Activated CD4-positive, alpha-beta memory T cell treated with anti-CD3 and anti-CD28 coated beads for 36 hours (primary cell): ENCODE measurements at regions not wholly inside any gene's neighbourhood (a gene's known extent, or its start where the extent isn't known, plus 50 kb on each side); places are given as distances from the start of the nearest gene placed in this dataset.

Source experiments
- CTCF ChIA-PET: fragments of 350-600 bp; sonication (Branson Sonifier 250); formaldehyde crosslinking; loops from one replicate; lab custom pipeline; 2021; ENCODE audit warnings: antibody characterized with exemption, inconsistent platforms; lab: Charles Lee
- POLR2A ChIA-PET: fragments of 350-600 bp; sonication (Branson Sonifier 250); formaldehyde crosslinking; loops from one replicate; lab custom pipeline; 2021; ENCODE audit warnings: antibody characterized with exemption; lab: Charles Lee
- DNase-seq: peaks from one replicate; pipeline ENCODE4 v3.0.0-alpha.2; 2020
- H3K27ac Mint-ChIP-seq: one replicate; pipeline ENCODE4 v1.8.0; 2021; ENCODE audit warnings: mixed read lengths
- H3K27me3 Mint-ChIP-seq: one replicate; pipeline ENCODE4 v1.8.0; 2021; ENCODE audit warnings: mixed read lengths
- H3K36me3 Mint-ChIP-seq: one replicate; pipeline ENCODE4 v1.8.0; 2021; ENCODE audit warnings: mixed read lengths
- H3K4me1 Mint-ChIP-seq: one replicate; pipeline ENCODE4 v1.8.0; 2021; ENCODE audit warnings: low read depth, mixed read lengths
- H3K4me3 Mint-ChIP-seq: one replicate; pipeline ENCODE4 v1.8.0; 2021; ENCODE audit warnings: mild to moderate bottlenecking, mixed read lengths
- H3K9me3 Mint-ChIP-seq: one replicate; pipeline ENCODE4 v1.8.0; 2021; ENCODE audit warnings: mixed read lengths
- intact Hi-C: fragments of 100-400 bp; cut with micrococcal nuclease; formaldehyde crosslinking; loops from one replicate; pipeline ENCODE4 v1.15.1; 2023

DNA sequence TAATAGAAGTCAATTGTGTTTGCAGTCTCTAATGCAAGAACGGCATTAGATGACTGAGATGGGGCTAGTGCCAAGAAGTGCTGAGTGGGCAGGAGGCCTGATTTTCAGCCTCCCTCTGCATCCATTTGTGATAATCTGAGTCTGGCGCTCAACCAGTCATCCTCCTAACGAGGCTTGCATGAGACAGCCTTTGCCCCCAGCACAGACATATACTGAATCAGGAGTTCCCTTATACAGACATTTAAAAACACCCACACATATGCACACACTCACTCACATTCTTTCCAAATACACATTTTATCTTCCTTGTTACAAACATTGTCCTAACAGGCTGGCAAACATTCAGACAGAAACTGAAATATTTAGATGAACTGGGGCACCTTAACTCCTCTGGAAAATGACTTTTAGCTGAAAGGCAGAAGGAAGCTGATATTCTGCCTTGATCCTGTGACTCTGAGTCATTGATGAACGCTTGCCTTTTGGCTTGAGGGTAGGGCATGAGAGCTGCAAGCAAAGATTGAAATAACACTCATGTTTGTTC lies 562.3 kb downstream of the DHX35 start:
- no peak overlapping the region for H3K27ac Mint-ChIP-seq
- H3K36me3 Mint-ChIP-seq: no peaks in the 10 kb centered on the region
- POLR2A ChIA-PET: no interaction called here
- H3K27me3 Mint-ChIP-seq: no peaks in the 10 kb centered on the region
- H3K9me3 Mint-ChIP-seq: no peaks in the 10 kb centered on the region
- no peak for DNase-seq
- H3K4me1 Mint-ChIP-seq: no peaks in the 10 kb centered on the region
- intact Hi-C loops: no loop called here
- CTCF ChIA-PET: no interaction called here
- H3K4me3 Mint-ChIP-seq: no peak overlapping the region

DNA sequence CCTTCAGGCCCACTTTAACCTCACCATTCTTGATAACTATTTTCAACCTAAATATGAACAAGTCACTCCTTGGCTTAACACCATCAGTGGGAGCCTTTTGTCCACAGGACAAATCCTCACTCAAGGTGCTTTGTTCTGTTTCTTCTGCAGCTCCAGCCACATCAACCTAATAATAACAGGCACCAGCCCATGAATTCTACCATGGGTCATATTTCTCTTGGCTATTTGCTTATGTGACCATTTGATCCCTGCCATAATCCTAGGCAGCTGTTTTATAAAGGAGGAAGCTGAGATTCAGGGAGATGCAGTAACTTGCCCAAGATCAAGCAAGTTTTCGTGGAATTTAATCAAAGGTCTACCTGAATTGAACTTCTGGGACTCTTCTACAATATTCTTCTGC lies 561.3 kb downstream of the DHX35 start:
- Mint-ChIP-seq H3K36me3 (no peaks in the 10 kb centered on the region), H3K9me3 (no peaks in the 10 kb centered on the region), H3K4me1 (no peaks in the 10 kb centered on the region), H3K27ac (no peak overlapping the region), H3K27me3 (no peaks in the 10 kb centered on the region), H3K4me3 (no peak overlapping the region)
- DNase-seq: no peak
- CTCF ChIA-PET: no interaction called here
- POLR2A ChIA-PET: no interaction called here
- intact Hi-C loops: no loop called here

GRCh38 chr20:39518654-39519053 lies 556.5 kb downstream of the DHX35 start:
- ChIA-PET POLR2A (no interaction called here), CTCF (no interaction called here)
- Mint-ChIP-seq H3K27me3 (no peaks in the 10 kb centered on the region), H3K4me1 (no peaks in the 10 kb centered on the region), H3K9me3 (peaks cover 7% of the 10 kb centered on the region), H3K4me3 (no peak overlapping the region), H3K27ac (no peak overlapping the region), H3K36me3 (no peaks in the 10 kb centered on the region)
- DNase-seq: no peak
- intact Hi-C loops: no loop called here

DNA sequence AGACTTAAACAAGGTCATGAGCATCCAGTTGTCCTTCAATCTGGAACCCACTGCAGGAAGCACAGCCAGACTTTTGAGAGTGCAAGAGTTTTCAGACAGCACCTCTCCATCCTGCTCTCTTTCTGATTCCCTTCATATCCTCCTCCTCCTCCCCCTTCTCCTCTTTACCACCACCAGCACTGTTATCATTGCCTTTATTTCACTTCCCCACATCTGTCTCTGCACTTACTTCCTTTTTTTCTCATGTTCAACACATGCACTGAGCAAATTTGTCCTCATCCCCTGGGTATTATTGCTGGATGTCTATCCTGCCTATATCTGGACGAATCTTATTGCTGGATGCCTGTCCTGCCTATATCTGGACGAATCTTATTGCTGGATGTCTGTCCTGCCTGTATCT lies 554.8 kb downstream of the DHX35 start:
- intact Hi-C loops: no loop called here

GRCh38 chr20:39504710-39505094 lies 542.6 kb downstream of the DHX35 start:
- ChIA-PET POLR2A (interaction anchor here (0.6 kb wide), 1 partner anchor 10 kb away, joined by 5 read pairs; no protein-coding TSS in a partner anchor), CTCF (no interaction called here)
- DNase-seq: no peak
- Mint-ChIP-seq H3K4me1 (no peaks in the 10 kb centered on the region), H3K4me3 (no peak overlapping the region), H3K27me3 (no peaks in the 10 kb centered on the region), H3K9me3 (no peaks in the 10 kb centered on the region), H3K27ac (no peak overlapping the region), H3K36me3 (no peaks in the 10 kb centered on the region)
- intact Hi-C loops: no loop called here

More for the DNA sequence above, 554.8 kb downstream of the DHX35 start:
- no peak for DNase-seq
- H3K4me1 Mint-ChIP-seq: no peaks in the 10 kb centered on the region
- ChIA-PET POLR2A (no interaction called here), CTCF (no interaction called here)
- no peaks in the 10 kb centered on the region for H3K36me3 Mint-ChIP-seq
- H3K9me3 Mint-ChIP-seq: peaks cover 8% of the 10 kb centered on the region
- H3K27me3 Mint-ChIP-seq: no peaks in the 10 kb centered on the region
- no peak overlapping the region for H3K4me3 Mint-ChIP-seq
- H3K27ac Mint-ChIP-seq: no peak overlapping the region

DNA sequence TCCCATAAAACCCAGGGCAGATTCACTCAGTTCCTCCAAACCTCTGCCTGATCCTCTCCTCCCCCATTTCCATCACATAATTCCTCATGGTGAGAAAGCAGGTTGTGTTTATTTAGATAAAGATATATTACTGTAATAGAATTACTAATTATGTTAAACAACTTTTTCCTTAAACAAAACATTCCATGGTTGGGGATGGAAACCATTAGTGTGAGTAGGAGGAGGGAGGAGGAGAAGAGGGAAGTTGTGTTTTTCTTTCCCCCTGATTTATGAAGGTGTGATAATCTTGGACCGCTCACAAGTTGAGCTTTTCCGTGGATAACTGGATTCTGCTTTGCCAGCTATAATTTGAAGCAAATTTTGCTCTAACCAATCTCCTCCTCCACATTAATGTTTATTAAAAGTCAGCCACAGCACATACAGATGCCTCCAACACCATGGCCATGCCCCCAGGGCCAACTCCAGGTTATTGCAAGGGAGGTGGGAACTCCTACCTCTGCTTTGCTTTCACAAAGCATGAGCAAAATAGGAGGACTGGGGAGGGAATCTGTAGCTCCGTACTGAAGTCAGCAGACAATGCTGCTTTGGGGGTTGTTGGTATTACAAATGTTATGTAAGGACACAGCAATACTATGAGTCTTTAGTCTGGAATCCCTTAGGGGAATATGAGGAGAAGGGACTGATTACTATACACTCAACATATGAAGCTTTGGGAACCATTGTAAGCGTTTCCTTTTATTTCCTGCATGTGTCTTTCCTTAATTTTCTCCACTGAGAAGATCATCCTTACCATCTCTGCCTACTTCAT lies 542.0 kb downstream of the DHX35 start:
- no peaks in the 10 kb centered on the region for H3K4me1 Mint-ChIP-seq
- DNase-seq: no peak
- no peaks in the 10 kb centered on the region for H3K36me3 Mint-ChIP-seq
- no peaks in the 10 kb centered on the region for H3K9me3 Mint-ChIP-seq
- intact Hi-C loops: no loop called here
- H3K4me3 Mint-ChIP-seq: no peak overlapping the region
- POLR2A ChIA-PET: no interaction called here
- CTCF ChIA-PET: no interaction called here
- H3K27ac Mint-ChIP-seq: no peak overlapping the region
- H3K27me3 Mint-ChIP-seq: no peaks in the 10 kb centered on the region

GRCh38 chr20:39492223-39492797 lies 530.2 kb downstream of the DHX35 start:
- no peak for DNase-seq
- H3K36me3 Mint-ChIP-seq: no peaks in the 10 kb centered on the region
- ChIA-PET POLR2A (no interaction called here), CTCF (no interaction called here)
- H3K27ac Mint-ChIP-seq: no peak overlapping the region
- H3K4me1 Mint-ChIP-seq: no peaks in the 10 kb centered on the region
- intact Hi-C loops: no loop called here
- no peaks in the 10 kb centered on the region for H3K27me3 Mint-ChIP-seq
- H3K4me3 Mint-ChIP-seq: no peak overlapping the region
- H3K9me3 Mint-ChIP-seq: peaks cover 4% of the 10 kb centered on the region

GRCh38 chr20:39491711-39492110 lies 529.6 kb downstream of the DHX35 start:
- H3K4me3 Mint-ChIP-seq: no peak overlapping the region

DNA sequence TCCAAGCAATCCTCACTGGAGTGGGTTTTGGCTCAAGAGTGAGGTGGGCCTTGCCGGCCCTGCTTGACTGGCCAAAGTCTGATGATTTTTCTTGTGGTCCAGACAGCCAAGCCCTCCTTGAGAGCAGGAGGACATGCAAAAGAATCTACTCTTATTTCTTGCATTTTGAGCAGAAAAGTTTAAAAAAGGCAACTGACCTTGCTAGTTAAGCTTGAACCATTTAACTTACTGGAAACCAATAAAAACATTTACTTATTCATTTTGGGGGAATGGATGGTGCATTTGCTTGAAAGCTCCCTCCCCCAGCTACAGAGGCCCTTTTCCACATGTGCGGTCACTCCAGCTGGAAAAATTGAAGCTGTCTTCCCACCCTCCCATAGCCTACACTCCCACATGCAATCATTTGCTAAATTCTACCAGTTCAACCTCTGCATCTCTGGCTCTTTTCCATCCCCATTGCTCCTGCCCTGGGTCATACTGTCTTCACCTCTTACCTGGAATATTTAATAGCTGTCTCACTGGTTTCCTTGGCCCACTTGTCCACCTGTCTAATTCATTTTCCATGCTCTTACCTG lies 527.9 kb downstream of the DHX35 start:
- ChIA-PET CTCF (no interaction called here), POLR2A (no interaction called here)
- no peak for DNase-seq
- no peaks in the 10 kb centered on the region for H3K4me1 Mint-ChIP-seq
- no peak overlapping the region for H3K4me3 Mint-ChIP-seq
- intact Hi-C loops: no loop called here
- H3K27me3 Mint-ChIP-seq: no peaks in the 10 kb centered on the region
- no peaks in the 10 kb centered on the region for H3K9me3 Mint-ChIP-seq
- no peak overlapping the region for H3K27ac Mint-ChIP-seq
- H3K36me3 Mint-ChIP-seq: no peaks in the 10 kb centered on the region

More at GRCh38 chr20:39491711-39492110, 529.6 kb downstream of the DHX35 start:
- Mint-ChIP-seq H3K27me3 (no peaks in the 10 kb centered on the region), H3K9me3 (peaks cover under 1% of the 10 kb centered on the region), H3K36me3 (no peaks in the 10 kb centered on the region), H3K4me1 (no peaks in the 10 kb centered on the region), H3K27ac (no peak overlapping the region)
- POLR2A ChIA-PET: no interaction called here
- intact Hi-C loops: no loop called here
- no peak for DNase-seq
- CTCF ChIA-PET: no interaction called here

GRCh38 chr20:39480276-39481043 lies 518.3 kb downstream of the DHX35 start:
- no peaks in the 10 kb centered on the region for H3K27me3 Mint-ChIP-seq
- H3K4me3 Mint-ChIP-seq: no peak overlapping the region
- no peaks in the 10 kb centered on the region for H3K4me1 Mint-ChIP-seq
- H3K36me3 Mint-ChIP-seq: no peaks in the 10 kb centered on the region
- H3K9me3 Mint-ChIP-seq: no peaks in the 10 kb centered on the region
- no peak for DNase-seq
- CTCF ChIA-PET: no interaction called here
- POLR2A ChIA-PET: no interaction called here
- intact Hi-C loops: no loop called here
- H3K27ac Mint-ChIP-seq: no peak overlapping the region

GRCh38 chr20:39479196-39479810 lies 517.2 kb downstream of the DHX35 start:
- Mint-ChIP-seq H3K27ac (no peak overlapping the region), H3K9me3 (no peaks in the 10 kb centered on the region), H3K4me3 (no peak overlapping the region), H3K36me3 (no peaks in the 10 kb centered on the region), H3K4me1 (no peaks in the 10 kb centered on the region), H3K27me3 (no peaks in the 10 kb centered on the region)
- DNase-seq: no peak
- CTCF ChIA-PET: interaction anchor here (0.6 kb wide), 1 partner anchor 1315 kb away, joined by 4 read pairs; no protein-coding TSS in a partner anchor
- POLR2A ChIA-PET: no interaction called here
- intact Hi-C loops: no loop called here

GRCh38 chr20:39474879-39475278 lies 512.7 kb downstream of the DHX35 start:
- DNase-seq: no peak
- no peaks in the 10 kb centered on the region for H3K9me3 Mint-ChIP-seq
- no peaks in the 10 kb centered on the region for H3K36me3 Mint-ChIP-seq
- ChIA-PET POLR2A (no interaction called here), CTCF (no interaction called here)
- H3K27ac Mint-ChIP-seq: no peak overlapping the region
- H3K27me3 Mint-ChIP-seq: no peaks in the 10 kb centered on the region
- H3K4me1 Mint-ChIP-seq: no peaks in the 10 kb centered on the region
- intact Hi-C loops: no loop called here
- no peak overlapping the region for H3K4me3 Mint-ChIP-seq
